Hematopoietic multipotent progenitor cell (in vitro differentiated cells): ENCODE measurements at regions not wholly inside any gene's neighbourhood (a gene's known extent, or its start where the extent isn't known, plus 50 kb on each side); places are given as distances from the start of the nearest gene placed in this dataset.
"Not testable (repeated sequence)": the region's sequence is repeated elsewhere in the genome, so short reads cannot be mapped to it uniquely, and the experiment has no call there.

Experiments
- DNase-seq, 3 donors: peaks; one replicate each; pipeline ENCODE4 v3.0.0-alpha.2; 2011 to 2015; ENCODE audit warnings: low read depth in 2 of 3, low spot score in 2 of 3

DNA sequence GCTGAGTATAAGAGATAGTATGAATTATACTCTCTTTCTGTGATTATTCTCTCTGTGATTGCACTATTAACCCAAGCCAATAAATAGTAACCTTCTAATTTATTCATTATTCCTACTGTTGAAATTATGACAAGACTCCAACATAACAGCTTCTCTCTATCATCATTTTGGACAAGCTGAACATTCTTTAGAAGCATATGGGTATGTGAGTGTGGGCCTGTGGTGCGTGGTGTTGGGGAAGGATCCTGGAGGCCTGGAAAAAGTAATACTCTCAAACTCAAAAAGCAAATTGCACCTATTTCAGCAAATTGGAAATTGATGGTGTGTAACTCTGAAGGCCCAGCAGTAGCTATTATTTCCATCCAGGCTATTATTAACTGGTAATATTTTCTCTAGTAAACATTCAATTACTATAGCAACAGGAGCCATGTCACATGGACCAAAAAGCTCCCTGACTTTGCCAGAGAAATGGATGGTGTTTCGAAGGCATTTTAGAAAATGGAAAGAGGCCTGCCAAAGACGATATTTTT, 502.8 kb downstream of the LTN1 start:
- no peak for DNase-seq

DNA sequence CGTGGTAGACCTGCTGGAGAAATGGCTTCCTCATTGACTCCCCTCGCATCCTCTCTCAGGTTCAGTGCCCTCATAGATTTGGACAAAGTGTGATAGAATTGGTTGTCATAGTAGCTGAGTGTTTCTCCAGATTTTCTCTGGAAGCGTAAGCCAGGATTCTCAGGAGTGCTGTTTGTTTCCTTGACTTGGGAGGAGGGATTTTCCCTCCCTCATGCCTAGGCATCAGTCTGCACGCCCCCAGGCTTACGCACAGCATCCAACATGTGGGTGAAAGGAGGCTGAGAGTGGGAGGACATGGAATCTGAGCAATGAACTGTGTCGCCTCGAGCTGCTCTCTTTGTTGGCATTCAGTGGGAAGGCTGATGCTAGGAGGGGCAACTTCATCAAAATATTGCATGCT, 503.5 kb downstream of the LTN1 start:
- DNase-seq, result no peak

DNA sequence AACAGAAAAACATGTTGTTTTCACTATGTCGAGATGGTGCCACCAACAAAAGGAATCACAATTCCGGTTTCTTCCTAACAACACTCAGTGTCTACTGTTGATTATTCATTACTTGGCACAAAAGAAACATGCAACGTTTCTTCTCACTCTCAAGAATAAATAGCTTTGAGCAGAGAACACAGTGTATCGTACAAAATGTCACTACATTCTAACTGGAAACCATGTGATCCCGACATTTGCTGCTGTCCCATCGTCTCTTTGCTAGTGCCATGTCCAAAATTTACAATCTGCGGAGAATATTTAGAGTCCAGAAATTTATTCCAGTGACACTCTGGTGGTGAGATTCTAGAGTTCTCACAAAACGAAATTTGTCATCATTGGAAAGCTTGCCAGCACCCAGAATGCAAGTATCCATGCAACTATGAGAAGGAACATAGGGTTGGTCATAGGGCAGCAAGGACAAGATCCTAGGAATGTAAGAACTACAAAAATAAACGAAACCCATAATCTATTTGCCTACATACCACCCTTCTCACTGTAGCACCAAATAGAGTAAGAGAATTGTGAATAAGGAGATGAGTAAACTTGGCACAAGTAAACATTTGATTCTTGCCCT, 505.1 kb downstream of the LTN1 start:
- DNase-seq, result no peak

DNA sequence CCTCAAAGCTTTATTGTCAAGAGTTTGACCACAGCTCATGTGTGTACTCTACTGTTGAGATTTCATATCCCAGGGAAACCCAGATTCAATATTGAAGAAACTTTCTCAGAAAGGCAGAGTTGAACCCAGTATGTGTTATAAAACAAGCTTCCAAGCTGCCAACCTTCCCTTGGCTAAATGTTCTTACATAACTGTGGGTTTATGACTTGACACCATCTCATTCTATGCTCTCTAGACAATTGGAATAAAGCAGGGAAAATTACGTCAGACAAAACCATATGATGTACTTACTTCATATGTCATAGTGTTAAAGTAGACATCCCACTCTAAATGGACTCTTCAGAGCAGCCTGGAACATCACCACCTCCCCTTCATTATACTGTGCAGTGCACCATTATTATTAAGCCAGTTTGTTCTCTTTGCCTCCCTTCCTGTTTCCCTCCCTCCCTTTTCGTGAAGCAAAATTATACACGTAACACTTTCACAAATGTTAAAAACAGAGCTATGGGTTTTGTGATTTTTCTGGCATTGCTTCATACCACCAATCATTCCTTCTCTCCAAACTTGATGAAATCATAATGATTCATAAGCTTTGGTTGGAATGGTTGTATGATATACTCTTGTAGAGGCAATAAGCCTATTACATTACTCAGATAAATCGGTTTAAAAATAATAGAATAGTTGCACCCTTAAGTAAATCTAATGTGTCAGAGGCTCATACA, 507.2 kb downstream of the LTN1 start:
- no peak for DNase-seq

DNA sequence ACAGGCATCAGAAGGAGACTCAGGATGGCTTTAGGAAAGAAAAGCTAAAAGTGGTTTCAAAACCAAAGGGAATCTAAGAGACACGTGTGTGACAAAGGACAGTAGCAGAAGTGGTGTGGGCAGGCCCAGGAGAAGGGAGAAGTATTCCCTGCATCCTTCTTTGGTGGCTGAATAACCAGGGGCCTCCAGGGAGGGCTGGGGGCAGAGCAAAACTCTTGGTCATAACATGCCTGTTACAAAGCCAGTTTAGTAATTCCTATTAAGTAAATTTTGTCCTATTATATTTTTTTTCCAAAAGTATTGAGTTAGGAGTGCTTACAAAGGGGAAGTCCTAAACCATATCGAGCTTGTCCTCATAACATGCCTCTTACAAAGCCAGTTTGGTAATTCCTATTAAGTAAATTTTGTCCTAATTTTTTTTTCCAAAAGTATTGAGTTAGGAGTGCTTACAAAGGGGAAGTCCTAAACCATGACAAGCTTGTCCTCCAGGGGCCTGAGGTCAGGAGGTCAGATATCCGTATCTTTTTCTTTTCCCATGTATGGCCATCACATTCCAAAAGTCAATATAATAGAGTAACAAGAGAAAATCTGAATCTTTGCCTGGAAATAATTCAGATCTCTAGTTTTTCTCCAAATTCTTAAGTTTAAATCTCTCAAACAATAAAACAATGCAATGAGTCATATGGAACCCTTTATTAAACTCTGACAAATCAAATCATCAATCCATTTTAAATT, 509.2 kb downstream of the LTN1 start:
- no peak for DNase-seq

DNA sequence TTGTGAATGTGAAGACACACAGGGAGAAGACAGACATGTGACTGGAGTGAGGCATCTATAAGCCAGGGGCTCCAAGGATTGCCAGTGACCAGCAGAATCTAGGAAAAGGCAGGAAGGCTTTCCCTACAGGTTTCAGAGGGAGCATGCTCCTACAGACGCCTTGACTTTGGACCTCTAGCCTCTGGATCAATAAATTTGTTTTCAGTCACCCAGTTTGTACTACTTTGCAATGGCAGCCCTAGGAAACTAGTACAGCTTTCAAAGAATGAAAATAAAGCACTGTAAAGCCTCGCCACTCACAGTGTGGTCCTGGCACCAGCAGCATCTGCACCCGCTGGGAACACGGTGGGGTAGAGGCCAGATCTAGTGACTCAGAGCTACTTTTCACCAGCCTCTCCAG, 510.0 kb downstream of the LTN1 start:
- DNase-seq, result no peak

DNA sequence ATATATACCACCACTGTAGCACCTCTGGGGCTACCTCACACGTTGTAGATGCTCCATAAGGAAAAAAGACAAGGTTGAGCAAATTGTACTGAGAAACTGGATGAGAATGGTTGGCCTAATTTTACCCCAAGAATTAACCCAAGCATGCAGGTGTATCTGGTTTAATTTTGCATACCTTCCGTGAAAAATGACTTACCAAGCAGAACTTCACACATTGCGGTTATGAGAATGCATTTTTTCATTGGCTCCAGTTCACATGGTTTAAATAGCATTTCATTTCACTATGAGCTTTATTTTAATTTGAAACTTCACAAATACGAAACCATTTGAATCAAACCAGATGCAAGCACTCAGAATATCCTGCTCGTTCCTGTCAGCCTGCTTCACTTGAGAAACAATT, 512.2 kb downstream of the LTN1 start:
- no peak for DNase-seq

DNA sequence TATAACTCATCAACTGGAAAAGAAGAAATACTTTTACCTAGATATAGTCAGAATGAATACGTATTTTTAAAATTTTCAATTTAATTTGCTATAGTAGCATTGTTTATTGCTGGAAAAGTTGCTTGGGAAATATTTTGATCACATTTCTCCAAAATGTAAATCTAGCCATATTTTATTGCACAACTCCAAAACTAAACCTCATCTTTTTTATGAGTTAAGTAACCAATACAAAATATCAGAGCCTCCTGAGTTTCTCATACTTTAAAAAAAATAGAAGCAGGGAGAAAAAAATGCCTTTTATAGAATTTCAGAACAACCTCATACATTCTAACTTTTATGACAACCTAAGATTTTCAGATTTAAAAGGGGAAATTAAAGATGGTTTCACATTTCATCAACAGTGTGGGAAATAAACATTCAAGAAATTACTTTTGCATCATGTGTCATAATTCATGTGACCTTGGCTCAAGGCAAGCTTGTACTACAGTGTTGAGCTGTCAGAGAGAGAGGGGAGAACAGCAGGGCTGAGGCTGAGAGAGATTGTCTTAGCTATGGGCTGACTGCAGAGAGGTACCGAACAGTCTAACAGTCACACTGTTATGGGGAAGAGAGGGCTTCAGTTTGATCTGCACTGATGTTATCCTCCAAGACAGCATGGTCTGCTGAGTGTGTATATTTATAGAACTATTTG, 519.0 kb downstream of the LTN1 start:
- no peak for DNase-seq

DNA sequence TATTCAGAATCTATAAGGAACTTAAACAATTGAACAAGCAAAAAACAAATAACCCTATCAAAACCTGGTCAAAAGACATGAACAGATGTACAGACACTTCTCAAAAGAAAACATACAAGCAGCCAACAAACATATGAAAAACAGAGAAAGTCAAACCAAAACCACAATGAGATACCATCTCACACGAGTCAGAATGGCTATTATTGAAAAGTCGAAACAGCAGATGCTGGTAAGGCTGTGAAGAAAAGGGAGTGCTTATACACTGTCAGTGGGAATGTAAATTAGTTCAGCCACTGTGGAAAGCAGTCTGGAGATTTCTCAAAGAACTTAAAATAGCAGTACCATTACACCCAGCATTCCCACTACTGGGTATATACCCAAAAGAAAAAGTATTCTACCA, 520.1 kb downstream of the LTN1 start:
- DNase-seq, result not testable (repeated sequence)

DNA sequence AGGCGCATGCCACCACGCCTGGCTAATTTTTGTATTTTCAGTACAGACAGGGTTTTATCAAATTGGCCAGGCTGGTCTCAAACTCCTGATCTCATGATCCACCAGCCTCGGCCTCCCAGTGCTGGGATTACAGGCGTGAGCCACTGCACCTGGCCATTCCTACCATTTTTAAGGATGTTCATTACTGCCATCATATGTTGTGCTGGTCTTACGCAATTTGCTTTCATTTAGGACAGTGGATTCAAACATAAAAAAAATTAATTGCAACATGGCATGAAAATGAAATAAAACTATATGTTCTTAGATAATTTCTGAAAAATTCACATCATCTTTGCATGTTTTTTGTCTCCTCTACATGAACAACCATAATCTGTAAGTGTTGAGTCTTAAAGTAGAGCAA, 527.7 kb downstream of the LTN1 start:
- DNase-seq, result no peak

DNA sequence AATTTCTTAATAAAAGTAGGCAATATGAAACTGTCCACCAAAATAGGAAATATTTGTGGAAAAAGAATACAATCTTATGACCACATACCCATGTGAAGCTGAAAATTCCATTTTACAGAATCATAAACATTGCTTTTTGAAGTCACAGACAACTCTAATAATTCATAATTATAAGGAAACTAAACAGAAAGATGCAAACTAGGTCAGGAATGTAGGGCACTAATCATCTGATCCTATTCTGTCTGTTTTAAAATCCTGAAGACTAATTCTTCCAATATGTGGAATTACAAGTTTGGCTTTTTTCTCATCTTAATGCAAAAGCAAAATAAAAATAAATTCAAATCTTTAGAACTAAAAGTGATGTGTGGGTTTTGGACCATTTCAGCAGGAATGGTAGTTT, 528.6 kb downstream of the LTN1 start:
- no peak for DNase-seq

DNA sequence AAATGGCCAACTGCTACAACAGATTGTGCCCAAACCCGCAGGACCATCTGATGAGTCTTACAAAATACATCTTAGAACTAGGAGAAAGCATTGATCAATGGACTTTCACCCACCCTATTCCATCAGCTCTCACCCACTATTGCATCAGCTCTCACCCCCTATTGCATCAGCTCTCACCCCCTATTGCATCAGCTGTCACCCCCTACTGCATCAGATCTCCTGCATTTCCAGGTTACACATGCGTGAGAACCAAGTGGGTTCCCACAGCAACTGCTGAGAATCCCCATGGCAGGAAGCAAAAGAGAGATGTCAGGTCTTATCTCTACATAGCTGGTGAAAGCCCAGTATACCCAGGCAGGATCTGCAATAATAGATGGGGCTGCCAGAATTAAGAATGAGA, 533.5 kb downstream of the LTN1 start:
- no peak for DNase-seq

DNA sequence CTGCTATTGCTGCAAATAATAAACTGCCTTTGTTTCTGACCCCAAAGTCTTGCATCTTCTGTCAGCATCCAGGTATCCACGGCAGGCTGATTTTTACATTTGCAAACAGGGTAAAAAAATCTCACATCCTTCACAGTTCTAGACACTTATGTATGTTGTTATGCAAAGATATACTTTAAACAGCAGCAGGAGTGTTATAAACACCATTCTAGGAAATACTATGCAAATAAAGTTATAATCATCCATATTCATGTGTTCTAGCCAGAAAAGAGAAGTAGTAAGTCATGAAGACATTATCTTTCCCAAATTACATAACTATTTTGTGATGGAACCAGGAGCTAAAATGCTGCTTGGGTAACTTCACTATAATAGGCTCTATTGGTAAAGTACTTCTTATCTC, 534.2 kb downstream of the LTN1 start:
- no peak for DNase-seq

DNA sequence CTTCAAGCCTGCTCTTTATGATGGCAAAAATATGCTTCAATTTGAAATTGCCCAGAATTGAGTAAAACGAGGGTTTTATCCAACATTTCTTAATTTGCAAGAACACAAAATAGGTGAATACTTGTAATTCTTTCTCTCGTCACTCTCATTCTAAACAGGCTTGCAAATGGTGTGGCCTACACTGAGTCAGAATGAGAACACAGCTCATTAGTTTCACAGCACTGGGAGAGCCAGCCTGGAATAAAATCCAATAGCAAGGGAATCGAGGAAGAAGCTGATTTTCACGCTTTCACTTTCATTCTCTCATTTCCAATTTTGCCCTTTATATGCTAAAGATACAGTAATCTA, 537.5 kb downstream of the LTN1 start:
- no peak for DNase-seq

DNA sequence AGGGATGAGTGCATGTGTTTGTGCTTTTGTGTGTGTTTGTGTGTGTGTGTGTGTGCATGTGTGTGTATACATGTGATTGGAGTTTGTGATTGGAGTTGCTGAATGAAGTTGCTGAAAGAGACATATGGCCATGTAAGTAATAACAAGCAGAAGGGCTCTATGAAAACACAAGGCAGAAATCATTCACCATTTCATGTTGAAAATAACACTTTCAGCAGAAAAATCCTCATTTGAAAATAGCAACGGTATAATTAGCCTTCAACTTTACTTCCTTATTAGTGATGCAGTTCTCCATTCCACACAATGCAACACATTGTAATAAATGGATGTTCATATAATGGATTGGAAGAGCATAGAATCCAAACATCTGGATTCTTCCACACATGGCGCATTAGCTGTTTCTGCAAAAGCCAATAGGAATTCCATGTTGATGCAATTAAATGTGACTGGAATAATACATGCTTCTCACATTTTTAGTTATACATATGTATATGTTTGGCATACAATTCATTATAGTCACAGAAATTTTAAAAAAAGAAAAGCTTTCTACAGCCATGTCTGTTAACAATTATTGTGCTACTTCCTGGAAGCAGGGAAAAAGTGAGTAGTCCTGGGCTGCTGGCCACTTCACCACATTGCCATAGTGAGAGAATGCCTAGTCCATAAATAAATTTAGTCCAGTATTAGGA, 538.0 kb downstream of the LTN1 start:
- no peak for DNase-seq

DNA sequence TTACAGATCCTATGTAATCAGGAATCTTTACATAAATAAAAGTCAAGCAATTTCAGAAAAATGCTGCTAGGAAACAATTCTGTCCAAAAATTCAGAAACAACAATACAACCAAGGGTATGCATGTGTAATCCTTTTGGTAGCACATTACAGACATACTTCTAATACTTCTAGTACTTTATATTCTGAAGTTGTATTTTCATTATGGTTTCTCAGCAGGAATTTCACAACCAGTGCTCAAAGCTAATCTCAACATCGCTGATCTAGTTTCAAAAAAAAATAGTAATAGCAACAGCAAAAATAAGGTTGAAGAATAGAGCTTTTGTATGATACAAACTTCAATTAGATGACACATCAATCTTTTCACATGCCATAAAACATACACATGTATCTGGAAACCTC, 545.2 kb downstream of the LTN1 start:
- DNase-seq, result no peak

DNA sequence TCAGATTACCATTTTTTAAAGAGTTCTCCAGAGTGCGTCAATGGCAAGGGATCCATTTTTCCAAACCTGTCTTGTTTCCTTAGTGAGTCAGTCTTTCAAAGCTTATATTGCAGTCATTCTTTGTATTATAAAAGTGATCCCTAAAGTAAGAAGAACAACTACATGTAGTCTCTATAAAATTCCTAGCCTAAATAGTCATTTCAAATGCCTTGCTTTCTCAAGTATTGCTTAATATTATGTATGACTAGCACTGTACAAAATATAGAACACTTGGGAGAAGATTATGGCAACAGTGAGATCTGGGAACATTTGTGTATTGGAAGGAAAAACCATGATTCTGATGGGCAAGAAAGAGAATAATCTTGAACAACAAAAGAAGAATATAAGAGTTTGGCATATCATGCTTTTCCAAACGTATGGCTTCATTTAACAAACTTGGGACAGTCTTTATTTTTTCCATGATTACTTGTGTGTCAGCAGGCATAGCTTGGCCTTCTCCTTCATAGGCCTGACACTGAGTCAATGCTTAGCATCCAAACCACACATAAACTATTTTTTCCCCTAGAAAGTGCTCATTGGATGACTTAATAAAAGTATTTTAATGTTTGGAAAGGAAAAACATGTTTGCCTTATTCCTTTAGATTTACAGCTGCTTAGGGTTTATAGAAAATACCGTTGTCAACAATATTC, 547.4 kb downstream of the LTN1 start:
- no peak for DNase-seq

DNA sequence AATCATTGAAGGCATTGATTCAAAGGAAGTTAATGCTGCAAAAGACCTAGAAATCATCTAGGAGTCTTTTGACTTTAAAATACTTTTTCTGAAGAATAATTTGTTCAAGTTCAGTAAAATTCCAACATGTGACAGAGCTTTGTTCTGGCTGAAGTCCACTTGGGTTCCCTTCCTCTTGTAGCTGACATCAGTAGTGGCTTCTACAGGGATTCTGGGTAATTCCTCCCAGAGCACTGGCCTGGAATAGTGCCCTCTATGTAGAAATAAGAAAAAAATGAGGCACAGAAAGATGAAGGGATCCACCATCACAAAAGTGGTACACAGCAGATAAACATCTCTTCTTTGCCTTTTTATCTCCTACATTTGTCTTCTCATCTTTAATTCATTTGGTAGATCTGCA, 548.1 kb downstream of the LTN1 start:
- DNase-seq, result no peak

DNA sequence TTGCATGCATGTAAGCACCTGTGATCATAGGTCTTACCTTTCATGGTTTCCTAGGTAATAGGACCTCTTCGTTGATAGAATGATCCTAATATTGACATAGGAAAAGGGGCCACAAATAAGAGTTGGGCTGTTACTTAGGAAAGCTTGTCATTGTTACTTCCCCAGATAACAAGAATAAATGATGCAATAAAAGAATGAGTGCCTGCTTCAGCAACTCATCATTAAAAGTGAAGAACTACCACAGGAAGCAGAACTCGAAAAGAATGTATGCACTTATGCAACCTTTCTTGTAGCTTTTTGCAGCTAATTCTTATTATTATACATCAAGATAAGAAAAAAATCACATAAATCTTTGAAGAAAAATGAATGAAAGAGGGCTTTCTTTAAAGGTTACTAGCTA, 548.6 kb downstream of the LTN1 start:
- DNase-seq, result no peak

DNA sequence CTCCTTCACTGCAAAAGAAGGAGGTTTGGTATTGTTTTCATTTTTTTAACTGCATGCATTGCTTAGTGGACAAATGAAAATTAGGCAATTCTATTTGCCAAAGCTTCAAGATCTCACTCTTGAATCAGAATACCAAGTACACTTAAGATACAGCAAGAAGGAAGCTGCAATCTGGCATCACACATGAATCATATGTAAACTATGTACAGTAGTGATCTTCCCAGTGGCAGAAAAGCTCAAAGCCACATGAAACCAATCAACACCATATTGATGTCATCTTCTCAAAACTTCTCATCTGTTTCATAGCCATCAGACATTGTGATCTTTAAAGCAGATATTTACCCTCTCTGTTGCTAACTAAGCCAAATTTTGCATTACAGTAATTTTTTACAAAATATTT, 550.1 kb downstream of the LTN1 start:
- DNase-seq, result no peak
